ENCODE measurements at regions not wholly inside any gene's neighbourhood (a gene's known extent, or its start where the extent isn't known, plus 50 kb on each side); places are given as distances from the start of the nearest gene placed in this dataset.

DNA sequence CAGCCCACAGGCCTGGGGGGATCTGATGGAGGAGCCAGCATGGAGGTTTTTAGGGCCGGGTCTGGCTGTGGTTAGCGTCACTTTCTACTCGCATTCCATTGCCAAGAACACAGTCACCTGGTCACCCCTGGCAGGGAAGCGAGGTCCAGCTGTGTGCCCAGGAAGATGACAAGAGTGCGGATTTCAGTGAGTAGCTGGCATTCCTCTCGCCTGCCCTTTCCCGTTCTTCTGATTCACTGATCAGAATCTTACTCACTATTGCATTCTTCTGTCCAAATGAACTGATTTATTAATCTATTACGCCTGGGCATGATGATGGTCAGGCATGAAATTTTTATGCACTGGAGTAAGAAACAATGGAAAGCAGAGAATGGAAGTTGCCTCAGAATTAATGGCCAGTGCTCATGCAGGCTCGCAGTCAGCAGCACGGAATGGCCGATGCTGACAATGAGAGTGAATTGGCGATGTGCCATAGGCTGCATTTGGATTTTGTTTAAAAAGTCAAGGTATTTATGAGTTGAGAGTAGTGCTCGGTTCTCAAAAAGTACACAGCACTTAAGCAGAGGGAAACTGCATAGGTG lies 76.4 kb upstream of the MGAT5 start:
- FAIRE-seq (no peak), ATAC-seq (no peak), DNase-seq (ENCODE audit: extremely low read depth in 1 of 4, low spot score in 3 of 4) (no peak)
- 75% methylated on average over 13 of the region's 13 CpGs for WGBS (ENCODE audit: insufficient coverage, low coverage, missing lambda C conversion rate)
- Histone ChIP-seq H3K27ac (ENCODE audit: extremely low read depth, low read depth, low read length) (no peak overlapping the region), H3K9me3 (replicated peaks; ENCODE audit: control insufficient read depth, insufficient read depth, low read depth, low read length) (no peaks in the 10 kb centered on the region), H3K4me3 (no peak overlapping the region), H3K4me2 (ENCODE audit: insufficient read depth, low read length) (no peak overlapping the region), H3K36me3 (ENCODE audit: control insufficient read depth, insufficient read depth, low read length) (no peaks in the 10 kb centered on the region; the same call in 2 of the 3 replicates), H3K9me1 (ENCODE audit: control insufficient read depth, insufficient read depth, low read length) (no peaks in the 10 kb centered on the region), H4K20me1 (replicated peaks; ENCODE audit: control insufficient read depth, insufficient read depth, low read length) (no peaks in the 10 kb centered on the region), H3K9ac (ENCODE audit: insufficient read depth in 1 of 2, low read depth in 2 of 2, low read length in 2 of 2) (no peak overlapping the region), H3K79me2 (ENCODE audit: control insufficient read depth, insufficient read depth, low read length) (no peaks in the 10 kb centered on the region), H3K4me1 (replicated peaks in 1 of 2; ENCODE audit: control insufficient read depth in 2 of 2, insufficient read depth in 2 of 2, low read length in 2 of 2) (peaks cover 4 to 10% of the 10 kb centered on the region in 2 experiments; a peak in 4 of 5 replicates), H2AFZ (ENCODE audit: low read depth, low read length) (no peak overlapping the region), H3K27me3 (ENCODE audit: control insufficient read depth in 2 of 2, insufficient read depth in 2 of 2, low read length in 2 of 2) (no peaks in the 10 kb centered on the region)
- intact Hi-C loops (cut with micrococcal nuclease) (no loop called here), in situ Hi-C loops (cut with MboI) (no loop called here)
- no TSS peak for BruUV-seq (replicated peaks)
- TF ChIP-seq, protein P1, sequence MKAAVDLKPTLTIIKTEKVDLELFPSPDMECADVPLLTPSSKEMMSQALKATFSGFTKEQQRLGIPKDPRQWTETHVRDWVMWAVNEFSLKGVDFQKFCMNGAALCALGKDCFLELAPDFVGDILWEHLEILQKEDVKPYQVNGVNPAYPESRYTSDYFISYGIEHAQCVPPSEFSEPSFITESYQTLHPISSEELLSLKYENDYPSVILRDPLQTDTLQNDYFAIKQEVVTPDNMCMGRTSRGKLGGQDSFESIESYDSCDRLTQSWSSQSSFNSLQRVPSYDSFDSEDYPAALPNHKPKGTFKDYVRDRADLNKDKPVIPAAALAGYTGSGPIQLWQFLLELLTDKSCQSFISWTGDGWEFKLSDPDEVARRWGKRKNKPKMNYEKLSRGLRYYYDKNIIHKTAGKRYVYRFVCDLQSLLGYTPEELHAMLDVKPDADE (conservative IDR thresholded peaks at IDR 0.05; ENCODE audit: control insufficient read depth, low read depth, low read length), result no peak
- no peak for TF ChIP-seq GTF2E2 (tag; IDR thresholded peaks at IDR 0.05)
- no peak for TF ChIP-seq HDAC6 (IDR thresholded peaks at IDR 0.05; ENCODE audit: low read depth, low read length)
- no peak for TF ChIP-seq OTX1 (CRISPR knock-in tag; IDR thresholded peaks at IDR 0.05)
- POLR2A ChIA-PET, result interaction anchor here (1.2 kb wide), 1 partner anchor 11 kb away, joined by 3 read pairs; no protein-coding TSS in a partner anchor
- CTCF ChIA-PET (ENCODE audit: low intra/inter-chr PET ratio), result no interaction called here
